ENCODE measurements at regions not wholly inside any gene's neighbourhood (a gene's known extent, or its start where the extent isn't known, plus 50 kb on each side); places are given as distances from the start of the nearest gene placed in this dataset.

DNA sequence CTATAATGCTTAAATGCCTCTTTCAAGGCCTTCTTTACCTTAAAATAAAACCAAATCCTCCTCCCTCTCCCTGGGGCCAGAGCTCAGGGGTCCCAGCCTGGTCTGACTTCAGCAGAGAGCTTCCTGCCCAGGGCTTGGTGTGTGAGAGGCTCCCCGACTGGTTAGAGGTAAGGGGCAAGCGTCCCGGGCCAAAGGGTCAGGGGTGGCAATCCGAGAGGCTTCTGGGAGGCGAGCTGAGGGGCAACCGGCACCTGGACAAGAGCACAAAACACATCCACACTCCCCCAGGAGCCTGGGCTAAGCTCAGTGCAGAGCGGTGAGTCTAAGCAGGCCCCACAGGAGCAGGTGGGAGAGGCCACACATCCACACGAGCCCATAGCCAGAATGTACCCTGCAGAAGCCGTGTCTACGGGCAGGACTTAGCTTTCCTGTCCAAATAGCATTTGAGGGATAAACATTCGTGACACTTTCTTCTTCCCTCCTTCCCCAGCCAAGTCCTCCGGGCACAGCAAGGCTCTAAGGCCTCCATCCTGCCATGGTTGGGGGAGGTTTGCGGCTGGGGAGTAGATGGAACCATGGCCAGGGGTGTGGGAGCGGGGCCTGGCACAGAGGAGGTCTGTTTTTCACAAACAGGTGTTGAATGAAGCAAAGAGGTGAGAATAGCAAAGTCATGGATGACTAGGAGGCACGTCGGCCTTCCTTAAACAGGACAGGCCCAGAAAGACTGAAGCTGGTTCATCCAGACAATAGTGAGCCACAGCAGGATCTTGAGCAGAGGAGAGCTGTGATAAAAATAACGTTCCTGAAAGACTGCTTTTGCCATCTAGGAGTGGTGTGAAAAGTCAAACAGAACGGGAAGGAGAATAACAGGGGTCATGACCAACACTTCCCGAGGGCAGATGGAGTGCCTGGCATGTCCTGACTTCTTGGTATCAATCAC lies 98.7 kb upstream of the IQSEC1 start:
- H3K4me3 ChIP-seq = no peak overlapping the region
- H3K4me1 ChIP-seq = no peaks in the 10 kb centered on the region
- intact Hi-C loops (cut with DNase I; ENCODE audit: low total_unique reads) = no loop called here
- H3K27ac ChIP-seq = no peak overlapping the region
- WGBS, 5 donors = 74 to 79% (median 75%) methylated on average over 19 of the region's 19 CpGs
- H3K9me3 ChIP-seq = no peaks in the 10 kb centered on the region
- H3K36me3 ChIP-seq = no peaks in the 10 kb centered on the region
- no peak for DNase-seq
- H3K27me3 ChIP-seq = no peaks in the 10 kb centered on the region
- no peak for TF ChIP-seq POLR2AphosphoS5 (IDR thresholded peaks at IDR 0.05)
- no peak for TF ChIP-seq EP300 (IDR thresholded peaks at IDR 0.05)
- TF ChIP-seq, protein P1, sequence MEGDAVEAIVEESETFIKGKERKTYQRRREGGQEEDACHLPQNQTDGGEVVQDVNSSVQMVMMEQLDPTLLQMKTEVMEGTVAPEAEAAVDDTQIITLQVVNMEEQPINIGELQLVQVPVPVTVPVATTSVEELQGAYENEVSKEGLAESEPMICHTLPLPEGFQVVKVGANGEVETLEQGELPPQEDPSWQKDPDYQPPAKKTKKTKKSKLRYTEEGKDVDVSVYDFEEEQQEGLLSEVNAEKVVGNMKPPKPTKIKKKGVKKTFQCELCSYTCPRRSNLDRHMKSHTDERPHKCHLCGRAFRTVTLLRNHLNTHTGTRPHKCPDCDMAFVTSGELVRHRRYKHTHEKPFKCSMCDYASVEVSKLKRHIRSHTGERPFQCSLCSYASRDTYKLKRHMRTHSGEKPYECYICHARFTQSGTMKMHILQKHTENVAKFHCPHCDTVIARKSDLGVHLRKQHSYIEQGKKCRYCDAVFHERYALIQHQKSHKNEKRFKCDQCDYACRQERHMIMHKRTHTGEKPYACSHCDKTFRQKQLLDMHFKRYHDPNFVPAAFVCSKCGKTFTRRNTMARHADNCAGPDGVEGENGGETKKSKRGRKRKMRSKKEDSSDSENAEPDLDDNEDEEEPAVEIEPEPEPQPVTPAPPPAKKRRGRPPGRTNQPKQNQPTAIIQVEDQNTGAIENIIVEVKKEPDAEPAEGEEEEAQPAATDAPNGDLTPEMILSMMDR (IDR thresholded peaks at IDR 0.05) = no peak
- TF ChIP-seq POLR2A (IDR thresholded peaks at IDR 0.05) = no peak

DNA sequence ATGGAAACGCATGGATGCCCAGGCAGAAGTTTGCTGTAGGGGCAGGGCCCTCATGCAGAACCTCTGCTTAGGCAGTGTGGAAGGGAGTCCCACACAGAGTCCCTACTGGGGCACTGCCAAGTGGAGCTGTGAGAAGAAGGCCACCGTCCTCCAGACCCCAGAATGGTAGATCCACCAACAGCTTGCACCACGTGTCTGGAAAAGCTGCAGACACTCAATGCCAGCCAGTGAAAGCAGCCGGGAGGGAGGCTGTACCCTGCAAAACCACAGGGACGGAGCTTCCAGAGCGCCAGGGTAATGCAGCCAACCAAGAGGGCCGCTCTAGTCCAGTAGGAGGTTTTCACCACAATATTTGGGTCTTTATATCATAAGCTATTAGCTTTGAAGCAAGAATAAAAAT lies 97.1 kb upstream of the IQSEC1 start:
- intact Hi-C loops (cut with DNase I; ENCODE audit: low total_unique reads) = no loop called here
- no peak for TF ChIP-seq POLR2AphosphoS5 (IDR thresholded peaks at IDR 0.05)
- TF ChIP-seq, protein P1 (IDR thresholded peaks at IDR 0.05) = no peak
- TF ChIP-seq EP300 (IDR thresholded peaks at IDR 0.05) = no peak
- TF ChIP-seq POLR2A (IDR thresholded peaks at IDR 0.05) = no peak
- DNase-seq = no peak
- no peaks in the 10 kb centered on the region for H3K27me3 ChIP-seq
- WGBS, 5 donors = 75 to 89% (median 79%) methylated on average over 7 of the region's 7 CpGs
- no peaks in the 10 kb centered on the region for H3K9me3 ChIP-seq
- no peaks in the 10 kb centered on the region for H3K36me3 ChIP-seq
- H3K4me1 ChIP-seq = no peaks in the 10 kb centered on the region
- H3K27ac ChIP-seq = no peak overlapping the region
- H3K4me3 ChIP-seq = no peak overlapping the region

DNA sequence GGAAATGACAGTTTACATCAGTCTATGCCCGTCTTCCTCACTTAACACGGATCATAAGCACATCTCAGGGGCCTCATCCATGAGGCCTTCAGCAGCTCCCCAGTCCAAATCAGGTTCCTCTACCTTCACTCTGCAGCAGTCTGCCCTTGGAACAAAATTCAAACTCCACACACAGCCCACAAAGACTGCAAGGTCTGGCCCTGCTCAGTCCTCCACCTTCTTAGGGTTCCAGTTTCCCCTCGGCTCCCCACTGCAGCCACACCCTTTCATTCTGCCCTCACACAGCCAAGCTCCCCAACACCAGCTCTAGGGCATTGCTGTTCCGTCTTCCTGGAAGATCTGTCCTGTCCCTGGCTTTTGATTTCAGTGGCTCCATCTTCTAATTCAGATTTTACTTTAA lies 95.2 kb upstream of the IQSEC1 start:
- no peak for DNase-seq
- no peak overlapping the region for H3K27ac ChIP-seq
- H3K4me3 ChIP-seq = no peak overlapping the region
- H3K9me3 ChIP-seq = no peaks in the 10 kb centered on the region
- no peaks in the 10 kb centered on the region for H3K4me1 ChIP-seq
- H3K36me3 ChIP-seq = no peaks in the 10 kb centered on the region
- intact Hi-C loops (cut with DNase I; ENCODE audit: low total_unique reads) = no loop called here
- TF ChIP-seq EP300 (IDR thresholded peaks at IDR 0.05) (no peak), POLR2A (IDR thresholded peaks at IDR 0.05) (no peak), POLR2AphosphoS5 (IDR thresholded peaks at IDR 0.05) (no peak)
- TF ChIP-seq, protein P1 (IDR thresholded peaks at IDR 0.05) = no peak
- no peaks in the 10 kb centered on the region for H3K27me3 ChIP-seq
- WGBS, 5 donors = 79 to 86% (median 81%) methylated on average over 4 of the region's 4 CpGs

DNA sequence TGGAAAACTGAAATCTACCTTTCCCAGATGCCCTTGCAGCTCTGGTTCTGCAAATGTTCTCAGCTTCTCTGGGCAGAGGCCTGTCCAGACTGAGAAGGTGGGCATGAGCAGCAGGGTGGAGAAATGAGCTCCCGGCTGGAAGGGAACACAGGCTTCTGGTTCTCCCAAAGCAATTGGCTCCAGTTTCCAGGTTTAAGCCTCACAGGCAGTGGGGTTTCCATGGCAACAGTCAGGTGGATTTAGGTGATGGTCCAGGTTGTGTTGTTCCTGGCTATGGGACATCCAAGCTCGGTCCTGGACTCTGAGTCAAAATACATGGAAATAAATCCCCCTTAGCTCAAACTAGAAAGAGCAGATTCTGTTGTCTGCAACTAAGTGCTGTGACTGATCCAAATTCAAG lies 94.6 kb upstream of the IQSEC1 start:
- no peaks in the 10 kb centered on the region for H3K9me3 ChIP-seq
- H3K27ac ChIP-seq = no peak overlapping the region
- no peaks in the 10 kb centered on the region for H3K27me3 ChIP-seq
- intact Hi-C loops (cut with DNase I; ENCODE audit: low total_unique reads) = no loop called here
- TF ChIP-seq EP300 (IDR thresholded peaks at IDR 0.05) (no peak), POLR2A (IDR thresholded peaks at IDR 0.05) (no peak), POLR2AphosphoS5 (IDR thresholded peaks at IDR 0.05) (no peak)
- TF ChIP-seq, protein P1 (IDR thresholded peaks at IDR 0.05) = no peak
- no peak for DNase-seq
- WGBS, 5 donors = 58 to 84% (median 81%) methylated on average over 2 of the region's 2 CpGs
- no peaks in the 10 kb centered on the region for H3K4me1 ChIP-seq
- H3K4me3 ChIP-seq = no peak overlapping the region
- H3K36me3 ChIP-seq = no peaks in the 10 kb centered on the region

Measured in stomach (tissue), 8 donors.